B cell (primary cell): ENCODE measurements at regions not wholly inside any gene's neighbourhood (a gene's known extent, or its start where the extent isn't known, plus 50 kb on each side); places are given as distances from the start of the nearest gene placed in this dataset.

Experiments used
- ATAC-seq: fragments of 200-7000 bp; cut with Tn5 transposase; one replicate; pipeline ENCODE4 v1.10.0; 2021; ENCODE audit warnings: low read depth, mild to moderate bottlenecking, moderate number of reproducible peaks, moderate library complexity
- CTCF ChIA-PET: fragments of 350-600 bp; sonication (Branson Sonifier 250); formaldehyde crosslinking; loops from one replicate; lab custom pipeline; 2021; ENCODE audit warnings: antibody characterized with exemption, inconsistent platforms; lab: Charles Lee
- POLR2A ChIA-PET: fragments of 350-600 bp; sonication (Branson Sonifier 250); formaldehyde crosslinking; loops from one replicate; lab custom pipeline; 2021; ENCODE audit warnings: antibody characterized with exemption; lab: Charles Lee
- DNase-seq: peaks from one replicate; pipeline ENCODE4 v3.0.0; 2013
- H2AFZ ChIP-seq: 2 replicates; pipeline ENCODE4 v1.6.1; 2012; ENCODE audit warnings: mild to moderate bottlenecking, low read depth, low read length; ENCODE audit not compliant: insufficient read depth, poor library complexity, severe bottlenecking
- H3K27ac ChIP-seq, 2 donors: 1 replicate in 1 of 2; 2 replicates in 1 of 2; pipeline ENCODE4 v1.5.1; 2012 to 2013; ENCODE audit warnings: low read length in 2 of 2, mild to moderate bottlenecking in 2 of 2, moderate library complexity in 1 of 2
- H3K27me3 ChIP-seq, 4 experiments: fragments of 200-600 bp in 1 of 4; sonication (generic) in 1 of 4; replicated peaks in 1 of 4; 1 replicate in 2 of 4; 2 replicates in 2 of 4; pipeline versions ENCODE4 v1.6.1 to v1.7.0; 2013 to 2016; ENCODE audit warnings: low read length in 3 of 4, mild to moderate bottlenecking in 2 of 4, mixed read lengths in 1 of 4, moderate library complexity in 1 of 4; ENCODE audit not compliant: insufficient read depth in 4 of 4, control insufficient read depth in 3 of 4; ENCODE audit errors: control extremely low read depth in 1 of 4
- H3K36me3 ChIP-seq, 2 experiments: replicated peaks in 1 of 2; 1 replicate in 1 of 2; 2 replicates in 1 of 2; pipeline versions ENCODE4 v1.6.1 to v1.7.1; 2013; ENCODE audit warnings: low read length in 1 of 2; ENCODE audit not compliant: insufficient read depth in 2 of 2, control insufficient read depth in 1 of 2; ENCODE audit errors: control extremely low read depth in 1 of 2, extremely low read depth in 1 of 2
- H3K4me1 ChIP-seq, 2 donors: fragments of 200-600 bp in 1 of 2; sonication (generic) in 1 of 2; 1 replicate in 1 of 2; 2 replicates in 1 of 2; pipeline versions ENCODE4 v1.5.1 to v1.6.1; 2013 to 2017; ENCODE audit warnings: low read length in 2 of 2; ENCODE audit not compliant: control insufficient read depth in 2 of 2, insufficient read depth in 2 of 2
- H3K4me2 ChIP-seq: replicated peaks from 2 replicates; pipeline ENCODE3; 2012; ENCODE audit warnings: mild to moderate bottlenecking, low read depth, low read length; ENCODE audit not compliant: poor library complexity, severe bottlenecking
- H3K4me3 ChIP-seq, 5 experiments: fragments of 200-600 bp in 1 of 5; sonication (generic) in 1 of 5; 1 replicate in 3 of 5; 2 replicates in 2 of 5; pipeline versions ENCODE4 v1.5.1 to v1.7.0; 2011 to 2016; ENCODE audit warnings: low read length in 4 of 5, mild to moderate bottlenecking in 4 of 5, low read depth in 2 of 5, control low read depth in 1 of 5, moderate library complexity in 1 of 5; ENCODE audit not compliant: insufficient read depth in 1 of 5; ENCODE audit errors: control extremely low read depth in 1 of 5, extremely low read depth in 1 of 5
- H3K79me2 ChIP-seq: fragments of 200-600 bp; sonication (generic); one replicate; pipeline ENCODE4 v1.6.0; 2016; ENCODE audit warnings: low read length; ENCODE audit not compliant: control insufficient read depth, insufficient read depth
- H3K9ac ChIP-seq: fragments of 200-600 bp; sonication (generic); 2 replicates; pipeline ENCODE4 v1.6.1; 2017; ENCODE audit warnings: mild to moderate bottlenecking, low read length, moderate library complexity
- H3K9me3 ChIP-seq, 3 donors: one replicate each; pipeline versions ENCODE4 v1.6.1 to v1.7.1; 2013; ENCODE audit warnings: low read length in 2 of 3; ENCODE audit not compliant: control insufficient read depth in 2 of 3, insufficient read depth in 1 of 3; ENCODE audit errors: control extremely low read depth in 1 of 3
- H4K20me1 ChIP-seq: 2 replicates; pipeline ENCODE4 v1.6.0; 2012; ENCODE audit warnings: mild to moderate bottlenecking, low read length; ENCODE audit not compliant: insufficient read depth, control insufficient read depth, poor library complexity, severe bottlenecking
- H3K27ac Mint-ChIP-seq: one replicate; pipeline ENCODE4 v1.8.0; 2021; ENCODE audit warnings: mixed read lengths
- H3K27me3 Mint-ChIP-seq: one replicate; pipeline ENCODE4 v1.8.0; 2021; ENCODE audit warnings: mixed read lengths
- H3K4me1 Mint-ChIP-seq: one replicate; pipeline ENCODE4 v1.8.0; 2021; ENCODE audit warnings: mixed read lengths
- H3K4me3 Mint-ChIP-seq: one replicate; pipeline ENCODE4 v1.8.0; 2021; ENCODE audit warnings: mixed read lengths
- H3K9me3 Mint-ChIP-seq: one replicate; pipeline ENCODE4 v1.8.0; 2022; ENCODE audit warnings: mixed read lengths; ENCODE audit not compliant: insufficient read depth
- EZH2 ChIP-seq: IDR thresholded peaks from 2 replicates; pipeline ENCODE4 v1.6.1; 2012; ENCODE audit warnings: borderline replicate concordance, low read depth, mild to moderate bottlenecking, moderate library complexity, low read length; ENCODE audit not compliant: insufficient read depth, poor library complexity, severe bottlenecking
- WGBS: methylation state at CpG from one replicate; pipeline ENCODE4 v1.1.5; 2013; ENCODE audit warnings: missing lambda C conversion rate; ENCODE audit not compliant: insufficient coverage; 5-methylcytosine and 5-hydroxymethylcytosine counted together
- intact Hi-C: fragments of 100-400 bp; cut with micrococcal nuclease; formaldehyde crosslinking; loops from one replicate; pipeline ENCODE4 v1.10.0; 2022
- TF ChIP-seq, protein P1 (sequence below): fragments of 200-600 bp; IDR thresholded peaks from one replicate; pipeline ENCODE4 v1.8.0; 2022; ENCODE audit warnings: antibody characterized with exemption, mild to moderate bottlenecking

DNA sequence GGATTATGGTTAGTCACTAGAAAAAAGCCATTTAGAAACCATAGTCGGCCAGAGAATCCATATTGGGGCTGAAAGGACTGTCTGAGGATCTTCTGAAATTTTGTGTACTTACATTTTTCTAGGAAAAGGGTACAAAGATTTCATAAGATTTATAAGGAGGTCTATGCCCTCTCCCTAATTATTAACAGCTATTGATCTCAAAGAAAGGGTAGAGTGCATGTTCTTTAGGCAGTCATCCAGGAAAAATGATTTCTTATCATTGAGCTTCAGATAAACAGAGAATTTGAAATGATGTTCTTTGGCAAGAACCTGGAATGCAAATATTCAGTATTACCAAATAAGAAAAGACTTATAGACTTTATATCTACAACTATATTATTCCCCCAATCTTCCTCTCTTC lies 195.3 kb downstream of the ACTR3 start:
- ChIA-PET CTCF (no interaction called here), POLR2A (no interaction called here)
- H3K4me1 Mint-ChIP-seq: no peaks in the 10 kb centered on the region
- H3K36me3 ChIP-seq: no peaks in the 10 kb centered on the region
- no peaks in the 10 kb centered on the region for H3K27me3 ChIP-seq
- no peaks in the 10 kb centered on the region for H4K20me1 ChIP-seq
- intact Hi-C loops: no loop called here
- H3K27ac ChIP-seq: no peak overlapping the region
- peaks cover 5% of the 10 kb centered on the region for H3K9me3 Mint-ChIP-seq
- no peak overlapping the region for H3K4me3 ChIP-seq
- H3K4me3 Mint-ChIP-seq: no peak overlapping the region
- DNase-seq: no peak
- ATAC-seq: no peak
- no CpG with 5 or more reads among the region's 1 CpG for WGBS
- H3K27me3 Mint-ChIP-seq: peaks cover 3% of the 10 kb centered on the region
- H3K27ac Mint-ChIP-seq: no peak overlapping the region
- TF ChIP-seq EZH2: no peak
- TF ChIP-seq, protein P1, sequence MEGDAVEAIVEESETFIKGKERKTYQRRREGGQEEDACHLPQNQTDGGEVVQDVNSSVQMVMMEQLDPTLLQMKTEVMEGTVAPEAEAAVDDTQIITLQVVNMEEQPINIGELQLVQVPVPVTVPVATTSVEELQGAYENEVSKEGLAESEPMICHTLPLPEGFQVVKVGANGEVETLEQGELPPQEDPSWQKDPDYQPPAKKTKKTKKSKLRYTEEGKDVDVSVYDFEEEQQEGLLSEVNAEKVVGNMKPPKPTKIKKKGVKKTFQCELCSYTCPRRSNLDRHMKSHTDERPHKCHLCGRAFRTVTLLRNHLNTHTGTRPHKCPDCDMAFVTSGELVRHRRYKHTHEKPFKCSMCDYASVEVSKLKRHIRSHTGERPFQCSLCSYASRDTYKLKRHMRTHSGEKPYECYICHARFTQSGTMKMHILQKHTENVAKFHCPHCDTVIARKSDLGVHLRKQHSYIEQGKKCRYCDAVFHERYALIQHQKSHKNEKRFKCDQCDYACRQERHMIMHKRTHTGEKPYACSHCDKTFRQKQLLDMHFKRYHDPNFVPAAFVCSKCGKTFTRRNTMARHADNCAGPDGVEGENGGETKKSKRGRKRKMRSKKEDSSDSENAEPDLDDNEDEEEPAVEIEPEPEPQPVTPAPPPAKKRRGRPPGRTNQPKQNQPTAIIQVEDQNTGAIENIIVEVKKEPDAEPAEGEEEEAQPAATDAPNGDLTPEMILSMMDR: no peak
- no peaks in the 10 kb centered on the region for H3K4me1 ChIP-seq
- H3K9ac ChIP-seq: no peak overlapping the region
- no peaks in the 10 kb centered on the region for H3K79me2 ChIP-seq
- H2AFZ ChIP-seq: no peak overlapping the region
- H3K9me3 ChIP-seq: no peaks in the 10 kb centered on the region
- no peak overlapping the region for H3K4me2 ChIP-seq

DNA sequence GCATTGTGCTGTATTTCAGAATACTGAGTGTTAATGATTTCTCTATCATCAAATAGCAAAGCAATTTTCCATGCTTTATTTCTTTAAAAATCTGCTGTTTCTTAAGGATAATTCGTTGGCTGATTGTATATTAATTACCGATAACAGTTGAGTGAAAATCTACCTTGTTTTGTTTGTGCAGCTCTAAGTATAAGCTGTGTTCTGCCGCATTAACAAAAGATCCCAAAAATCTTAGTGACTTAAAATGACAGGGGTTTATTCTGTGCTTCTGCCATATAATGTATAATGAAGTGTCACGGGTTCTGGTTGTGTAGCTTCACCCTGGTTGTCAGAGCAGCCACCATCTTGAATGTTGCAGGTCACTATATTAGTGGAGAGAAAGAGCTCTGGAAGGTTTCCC lies 196.1 kb downstream of the ACTR3 start:
- Histone ChIP-seq H3K9ac (no peak overlapping the region), H3K9me3 (no peaks in the 10 kb centered on the region), H3K4me3 (no peak overlapping the region), H3K4me1 (no peaks in the 10 kb centered on the region), H3K79me2 (no peaks in the 10 kb centered on the region), H2AFZ (no peak overlapping the region), H3K27ac (no peak overlapping the region), H4K20me1 (no peaks in the 10 kb centered on the region), H3K4me2 (no peak overlapping the region), H3K36me3 (no peaks in the 10 kb centered on the region), H3K27me3 (no peaks in the 10 kb centered on the region)
- 70% methylated on average over 2 of the region's 4 CpGs for WGBS
- intact Hi-C loops: no loop called here
- Mint-ChIP-seq H3K9me3 (peaks cover 5% of the 10 kb centered on the region), H3K4me1 (no peaks in the 10 kb centered on the region), H3K27ac (no peak overlapping the region), H3K4me3 (no peak overlapping the region), H3K27me3 (peaks cover 3% of the 10 kb centered on the region)
- no peak for TF ChIP-seq EZH2
- DNase-seq: no peak
- no peak for ATAC-seq
- ChIA-PET CTCF (no interaction called here), POLR2A (no interaction called here)
